ENCODE measurements at regions not wholly inside any gene's neighbourhood (a gene's known extent, or its start where the extent isn't known, plus 50 kb on each side); places are given as distances from the start of the nearest gene placed in this dataset.
"Not testable (repeated sequence)": the region's sequence is repeated elsewhere in the genome, so short reads cannot be mapped to it uniquely, and the experiment has no call there.

DNA sequence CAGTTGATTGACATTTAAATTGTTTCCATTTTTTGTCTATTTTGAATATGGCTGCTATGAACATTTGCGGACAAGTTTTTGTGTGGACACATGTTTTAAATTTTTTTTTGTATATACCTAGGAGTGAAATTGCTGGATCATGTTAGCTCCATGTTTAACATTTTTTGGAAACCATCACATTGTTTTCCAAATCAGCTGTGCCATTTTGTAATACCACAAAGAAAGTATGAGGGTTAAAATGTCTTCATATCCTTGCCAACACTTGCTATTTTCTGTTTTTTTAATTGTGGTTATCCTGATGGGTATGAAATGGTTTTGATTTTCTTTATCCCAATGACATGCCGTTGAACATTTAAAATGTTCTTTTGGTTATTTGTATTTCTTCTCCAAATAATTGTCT lies 52.1 kb downstream of the CARTPT start:
- H3K27ac Mint-ChIP-seq = no peak overlapping the region
- peaks cover 11% of the 10 kb centered on the region for H3K4me1 Mint-ChIP-seq
- no peaks in the 10 kb centered on the region for H3K9me3 ChIP-seq (ENCODE audit: control insufficient read depth, low read length, poor library complexity, severe bottlenecking)
- H3K36me3 Mint-ChIP-seq (ENCODE audit: low read depth) = no peaks in the 10 kb centered on the region
- DNase-seq (no peak), ATAC-seq (no peak)
- H3K4me3 Mint-ChIP-seq = no peak overlapping the region
- peaks cover 10% of the 10 kb centered on the region for H3K27me3 Mint-ChIP-seq

DNA sequence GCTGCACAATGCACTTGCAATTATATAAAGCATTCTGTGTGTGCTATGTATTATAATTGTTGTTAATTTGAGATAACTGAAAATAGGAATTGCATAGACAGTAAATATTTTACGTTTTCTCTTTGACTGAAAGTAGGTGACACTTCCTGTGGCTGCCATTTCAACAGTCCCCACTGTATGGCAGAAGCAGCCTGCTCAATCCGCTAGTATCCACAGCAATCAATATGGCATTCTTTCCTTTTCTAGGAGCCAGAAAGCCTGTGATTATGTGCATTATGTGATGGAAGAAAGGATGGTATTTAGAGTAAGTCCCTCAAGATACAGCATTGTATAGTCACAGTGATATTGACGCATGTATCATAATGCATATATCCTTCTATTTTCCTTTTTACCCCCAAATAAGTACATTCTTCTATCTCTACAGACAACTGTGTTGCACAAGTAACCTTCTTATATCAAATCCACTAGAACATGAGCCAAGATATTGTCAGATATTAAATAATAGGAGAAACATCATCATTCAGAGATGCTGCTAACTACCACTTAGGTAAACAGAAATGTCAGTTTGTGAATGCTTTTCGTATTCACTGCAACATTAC lies 59.7 kb downstream of the CARTPT start:
- DNase-seq (no peak), ATAC-seq (no peak)
- Mint-ChIP-seq H3K4me3 (no peak overlapping the region), H3K36me3 (ENCODE audit: low read depth) (peaks cover 4% of the 10 kb centered on the region), H3K27ac (no peak overlapping the region), H3K27me3 (peaks cover 10% of the 10 kb centered on the region), H3K4me1 (peaks cover 13% of the 10 kb centered on the region)
- H3K9me3 ChIP-seq (ENCODE audit: control insufficient read depth, low read length, poor library complexity, severe bottlenecking) = no peaks in the 10 kb centered on the region

DNA sequence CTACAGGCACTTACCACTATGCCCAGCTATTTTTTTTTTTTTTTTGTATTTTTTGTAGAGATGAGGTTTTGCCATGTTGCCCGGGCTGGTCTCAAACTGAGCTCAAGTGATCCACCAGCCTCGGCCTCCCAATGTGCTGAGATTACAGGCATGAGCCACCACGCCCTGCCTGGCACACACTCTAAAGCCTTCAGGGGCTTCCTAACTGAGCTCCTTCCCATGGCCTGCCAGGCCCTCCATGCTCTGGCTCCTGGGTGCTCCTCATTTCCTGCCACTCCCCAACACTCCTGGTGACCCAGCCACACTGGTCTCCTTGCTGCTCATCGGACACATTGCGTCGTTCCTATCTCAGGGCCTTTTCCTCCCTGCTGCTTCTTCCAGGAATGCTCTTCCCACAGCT lies 61.5 kb downstream of the CARTPT start:
- Mint-ChIP-seq H3K27ac (no peak overlapping the region), H3K4me1 (peaks cover 17% of the 10 kb centered on the region), H3K4me3 (no peak overlapping the region), H3K36me3 (ENCODE audit: low read depth) (peaks cover 6% of the 10 kb centered on the region), H3K27me3 (peaks cover 10% of the 10 kb centered on the region)
- no peaks in the 10 kb centered on the region for H3K9me3 ChIP-seq (ENCODE audit: control insufficient read depth, low read length, poor library complexity, severe bottlenecking)
- no peak for ATAC-seq
- DNase-seq = no peak

DNA sequence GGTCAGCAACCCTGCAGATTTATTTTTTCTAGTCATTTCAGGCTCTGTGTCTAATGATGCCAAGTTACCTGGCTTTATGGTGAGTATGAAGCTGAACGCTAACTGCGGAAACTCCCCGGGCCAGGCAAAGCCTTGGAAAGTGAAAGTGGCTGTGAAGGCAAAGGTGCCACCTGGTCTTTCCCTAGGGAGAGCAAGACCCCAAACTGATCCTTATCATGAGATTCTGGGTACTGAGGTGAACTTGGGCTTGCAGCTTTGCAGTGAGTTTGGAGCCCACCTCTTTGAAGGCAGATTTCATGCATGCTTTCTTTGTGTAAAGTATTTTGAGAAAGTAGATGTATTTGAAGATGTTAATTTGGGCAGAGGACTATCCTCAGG lies 63.3 kb downstream of the CARTPT start:
- Mint-ChIP-seq H3K36me3 (ENCODE audit: low read depth) (peaks cover 6% of the 10 kb centered on the region), H3K4me3 (peak overlapping the region; percentile 62), H3K4me1 (peaks cover 17% of the 10 kb centered on the region), H3K27ac (no peak overlapping the region), H3K27me3 (peaks cover 15% of the 10 kb centered on the region)
- no peaks in the 10 kb centered on the region for H3K9me3 ChIP-seq (ENCODE audit: control insufficient read depth, low read length, poor library complexity, severe bottlenecking)
- ATAC-seq (peak; percentile 18), DNase-seq (no peak)

DNA sequence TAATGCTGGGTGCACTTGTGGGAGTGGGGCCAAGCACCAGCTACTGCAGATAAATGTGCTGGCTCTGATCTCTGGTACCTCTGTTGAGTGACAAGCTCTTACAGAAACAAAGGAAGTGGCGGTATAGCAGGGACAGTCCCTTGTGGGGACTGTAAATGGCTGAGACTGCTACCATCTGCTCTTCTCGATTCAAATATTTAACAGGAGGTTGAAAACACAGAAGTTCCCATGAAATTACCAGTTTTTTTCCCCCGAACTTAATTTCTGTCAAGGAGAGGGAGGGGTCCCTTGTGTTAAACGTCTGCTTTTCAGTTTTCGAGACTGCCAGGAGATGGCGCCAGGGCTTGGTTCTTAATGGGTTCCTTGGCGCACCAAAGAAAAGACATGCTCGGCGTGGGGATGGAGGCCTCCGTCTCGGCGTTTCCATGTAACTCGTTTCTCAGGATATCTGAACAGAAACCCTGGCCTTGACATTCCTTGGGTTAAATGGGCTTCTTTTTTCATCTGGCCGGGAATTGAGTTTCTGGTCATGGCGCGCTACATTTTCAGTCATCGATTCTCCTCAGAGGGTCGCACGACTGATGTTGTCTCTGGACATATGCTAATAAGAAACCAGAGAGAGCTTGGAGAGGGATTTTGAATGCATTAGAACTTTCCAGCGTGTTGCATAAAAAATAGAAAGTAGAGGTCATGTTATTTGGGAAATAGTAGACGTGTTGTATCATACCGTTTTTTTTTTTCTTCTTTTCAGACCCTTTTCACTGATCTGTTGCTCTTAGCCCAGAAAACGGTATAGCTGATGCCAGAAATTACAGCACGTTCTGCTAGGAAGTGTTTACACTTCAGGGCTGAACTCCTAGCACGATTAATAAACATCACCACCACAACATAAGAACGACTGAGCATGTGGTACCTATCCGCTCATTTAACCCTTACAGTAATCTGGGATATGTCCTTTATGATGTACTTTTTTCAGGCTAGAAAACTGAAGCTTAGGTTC lies 64.0 kb downstream of the CARTPT start:
- H3K9me3 ChIP-seq (ENCODE audit: control insufficient read depth, low read length, poor library complexity, severe bottlenecking) = no peaks in the 10 kb centered on the region
- no peak overlapping the region for H3K27ac Mint-ChIP-seq
- peaks cover 17% of the 10 kb centered on the region for H3K4me1 Mint-ChIP-seq
- peaks cover 20% of the 10 kb centered on the region for H3K27me3 Mint-ChIP-seq
- peaks cover 6% of the 10 kb centered on the region for H3K36me3 Mint-ChIP-seq (ENCODE audit: low read depth)
- H3K4me3 Mint-ChIP-seq = peak overlapping the region; percentile 62
- peak; percentile 92 for ATAC-seq
- DNase-seq = no peak

DNA sequence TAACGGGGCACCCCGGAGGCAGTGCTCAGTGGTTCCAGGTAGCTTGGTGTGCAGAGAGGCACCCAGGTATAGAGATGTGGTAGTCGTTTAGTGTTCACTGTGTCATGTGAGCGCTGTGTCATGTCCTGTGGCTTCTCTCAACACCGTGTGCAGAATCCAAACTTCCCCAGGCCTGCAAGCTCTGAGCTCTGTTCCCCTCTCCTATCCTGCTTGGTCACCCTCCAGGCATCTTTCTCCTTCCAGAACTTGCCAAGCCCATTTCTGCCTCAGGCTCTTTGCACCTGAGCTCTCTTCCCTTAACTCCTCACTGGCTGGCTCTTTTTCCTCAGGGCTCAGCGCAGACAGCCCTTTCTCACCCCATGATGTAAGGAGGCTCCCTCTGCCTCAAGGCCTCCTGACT lies 64.8 kb downstream of the CARTPT start:
- no peak for ATAC-seq
- Mint-ChIP-seq H3K4me1 (peaks cover 17% of the 10 kb centered on the region), H3K36me3 (ENCODE audit: low read depth) (peaks cover 6% of the 10 kb centered on the region), H3K27ac (no peak overlapping the region), H3K4me3 (peak overlapping the region; percentile 80), H3K27me3 (peaks cover 23% of the 10 kb centered on the region)
- DNase-seq = no peak
- no peaks in the 10 kb centered on the region for H3K9me3 ChIP-seq (ENCODE audit: control insufficient read depth, low read length, poor library complexity, severe bottlenecking)

DNA sequence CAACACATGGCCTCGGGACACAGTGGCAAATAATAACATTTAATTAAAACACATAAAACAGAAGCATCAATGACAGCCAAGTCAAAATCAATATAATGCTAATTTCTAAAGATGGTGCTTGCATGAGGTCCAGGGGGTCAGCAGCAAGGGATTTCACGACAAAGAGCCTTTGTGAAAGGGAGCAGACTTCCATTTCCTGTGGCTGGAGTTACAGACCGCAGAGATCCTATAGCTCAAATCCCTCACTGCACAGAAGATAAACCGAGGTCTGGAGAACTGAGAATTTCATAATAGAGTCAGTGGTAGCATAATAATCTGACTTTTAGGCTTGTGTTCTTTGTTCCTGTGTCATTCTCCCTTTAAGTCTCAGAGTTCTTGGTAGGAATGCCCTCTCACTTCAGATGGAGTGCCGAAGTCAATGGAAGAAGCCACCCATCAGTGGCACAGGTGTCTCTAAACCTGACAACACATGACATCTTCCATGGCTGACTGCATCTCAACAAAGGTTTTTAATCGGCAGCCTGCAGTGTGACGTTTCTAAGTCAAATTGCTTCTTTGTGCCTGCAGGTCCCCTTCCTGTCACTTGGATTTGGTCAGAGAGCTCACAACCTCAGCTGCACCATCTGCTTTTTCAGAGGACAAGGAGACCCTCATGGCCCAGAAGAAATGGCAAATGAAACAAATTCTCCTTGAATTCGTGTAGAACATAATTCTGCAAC lies 67.4 kb downstream of the CARTPT start:
- DNase-seq = no peak
- H3K36me3 Mint-ChIP-seq (ENCODE audit: low read depth) = peaks cover 2% of the 10 kb centered on the region
- no peak overlapping the region for H3K27ac Mint-ChIP-seq
- H3K9me3 ChIP-seq (ENCODE audit: control insufficient read depth, low read length, poor library complexity, severe bottlenecking) = no peaks in the 10 kb centered on the region
- no peak for ATAC-seq
- H3K4me3 Mint-ChIP-seq = no peak overlapping the region
- peaks cover 16% of the 10 kb centered on the region for H3K4me1 Mint-ChIP-seq
- H3K27me3 Mint-ChIP-seq = peaks cover 15% of the 10 kb centered on the region

DNA sequence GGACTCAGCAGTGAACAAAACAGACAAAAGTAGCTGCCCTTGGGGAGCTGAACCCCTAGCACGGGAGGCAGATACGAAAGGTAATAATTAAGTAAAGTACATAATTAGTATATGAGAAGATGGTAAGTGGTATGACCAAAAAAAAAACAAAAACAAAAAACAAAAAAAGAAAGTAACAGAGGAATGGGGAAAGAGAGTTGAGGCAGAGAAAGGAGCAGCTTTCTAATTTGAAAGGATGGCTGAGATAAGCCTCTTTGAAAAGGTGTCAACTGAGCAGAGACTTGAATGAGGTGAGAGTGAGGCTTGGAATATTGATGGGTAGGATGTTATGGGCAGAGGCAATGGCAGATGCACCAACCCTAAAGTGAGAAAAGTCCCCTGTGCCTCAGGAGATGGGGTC lies 69.7 kb downstream of the CARTPT start:
- peaks cover 4% of the 10 kb centered on the region for H3K4me1 Mint-ChIP-seq
- H3K9me3 ChIP-seq (ENCODE audit: control insufficient read depth, low read length, poor library complexity, severe bottlenecking) = no peaks in the 10 kb centered on the region
- no peak overlapping the region for H3K27ac Mint-ChIP-seq
- H3K27me3 Mint-ChIP-seq = peaks cover 15% of the 10 kb centered on the region
- H3K4me3 Mint-ChIP-seq = no peak overlapping the region
- ATAC-seq (no peak), DNase-seq (no peak)
- H3K36me3 Mint-ChIP-seq (ENCODE audit: low read depth) = peaks cover 2% of the 10 kb centered on the region

DNA sequence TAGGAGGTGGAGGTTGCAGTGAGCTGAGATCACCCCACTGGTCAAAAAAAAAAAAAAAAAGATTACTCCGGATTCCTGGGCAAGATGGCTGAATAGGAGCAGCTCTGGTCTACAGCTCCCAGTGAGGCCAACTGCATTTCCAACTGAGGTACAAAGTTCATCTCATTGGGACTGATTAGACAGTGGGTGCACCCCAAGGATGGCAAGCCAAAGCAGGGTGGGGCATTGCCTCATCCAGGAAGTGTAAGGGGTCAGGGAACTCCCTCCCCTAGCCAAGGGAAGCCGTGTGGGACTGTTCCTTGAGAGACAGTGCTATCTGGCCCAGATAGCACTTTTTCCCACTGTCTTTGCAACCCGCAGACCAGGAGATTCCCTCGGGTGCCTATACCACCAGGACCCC lies 70.7 kb downstream of the CARTPT start:
- Mint-ChIP-seq H3K27me3 (peaks cover 15% of the 10 kb centered on the region), H3K36me3 (ENCODE audit: low read depth) (no peaks in the 10 kb centered on the region), H3K4me1 (no peaks in the 10 kb centered on the region), H3K27ac (no peak overlapping the region), H3K4me3 (no peak overlapping the region)
- no peak for ATAC-seq
- DNase-seq = no peak
- no peaks in the 10 kb centered on the region for H3K9me3 ChIP-seq (ENCODE audit: control insufficient read depth, low read length, poor library complexity, severe bottlenecking)

DNA sequence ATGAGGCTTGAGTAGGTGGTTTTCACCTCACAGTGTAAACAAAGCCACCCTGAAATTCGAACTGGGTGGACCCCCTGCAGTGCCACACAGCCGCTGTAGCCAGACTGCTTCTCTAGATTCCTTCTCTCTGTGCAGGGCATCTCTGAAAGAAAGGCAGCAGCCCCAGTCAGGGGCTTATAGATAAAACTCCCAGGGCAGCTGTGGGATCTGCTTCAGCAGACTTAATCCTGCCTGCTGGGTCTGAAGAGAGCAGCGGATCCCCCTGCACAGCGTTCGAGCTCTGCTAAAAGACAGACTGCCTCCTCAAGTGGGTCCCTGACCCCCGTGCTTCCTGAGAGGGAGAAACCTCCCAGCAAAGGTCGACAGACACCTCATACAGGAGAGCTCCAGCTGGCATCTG lies 71.4 kb downstream of the CARTPT start:
- H3K36me3 Mint-ChIP-seq (ENCODE audit: low read depth) = no peaks in the 10 kb centered on the region
- no peak for DNase-seq
- H3K4me1 Mint-ChIP-seq = no peaks in the 10 kb centered on the region
- H3K27ac Mint-ChIP-seq = no peak overlapping the region
- ATAC-seq = no peak
- H3K4me3 Mint-ChIP-seq = no peak overlapping the region
- peaks cover 15% of the 10 kb centered on the region for H3K27me3 Mint-ChIP-seq
- H3K9me3 ChIP-seq (ENCODE audit: control insufficient read depth, low read length, poor library complexity, severe bottlenecking) = no peaks in the 10 kb centered on the region

DNA sequence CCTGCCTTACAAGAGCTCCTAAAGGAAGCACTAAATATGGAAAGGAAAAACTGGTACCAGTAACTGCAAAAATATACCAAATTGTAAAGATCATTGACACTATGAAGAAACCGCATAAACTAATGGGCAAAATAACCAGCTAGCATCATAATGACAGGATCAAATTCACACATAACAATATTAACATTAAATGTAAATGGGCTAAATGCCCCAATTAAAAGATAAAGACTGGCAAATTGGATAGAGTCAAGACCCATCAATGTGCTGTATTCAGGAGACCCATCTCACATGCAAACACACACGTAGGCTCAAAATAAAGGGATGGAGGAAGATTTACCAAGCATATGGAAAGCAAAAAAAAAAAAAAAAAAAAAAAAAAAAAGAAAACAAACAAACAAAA lies 73.0 kb downstream of the CARTPT start:
- H3K27me3 Mint-ChIP-seq = peaks cover 14% of the 10 kb centered on the region
- H3K27ac Mint-ChIP-seq; H3K4me3 Mint-ChIP-seq; H3K36me3 Mint-ChIP-seq (ENCODE audit: low read depth); H3K9me3 ChIP-seq (ENCODE audit: control insufficient read depth, low read length, poor library complexity, severe bottlenecking); H3K4me1 Mint-ChIP-seq; ATAC-seq; DNase-seq: not testable (repeated sequence)

DNA sequence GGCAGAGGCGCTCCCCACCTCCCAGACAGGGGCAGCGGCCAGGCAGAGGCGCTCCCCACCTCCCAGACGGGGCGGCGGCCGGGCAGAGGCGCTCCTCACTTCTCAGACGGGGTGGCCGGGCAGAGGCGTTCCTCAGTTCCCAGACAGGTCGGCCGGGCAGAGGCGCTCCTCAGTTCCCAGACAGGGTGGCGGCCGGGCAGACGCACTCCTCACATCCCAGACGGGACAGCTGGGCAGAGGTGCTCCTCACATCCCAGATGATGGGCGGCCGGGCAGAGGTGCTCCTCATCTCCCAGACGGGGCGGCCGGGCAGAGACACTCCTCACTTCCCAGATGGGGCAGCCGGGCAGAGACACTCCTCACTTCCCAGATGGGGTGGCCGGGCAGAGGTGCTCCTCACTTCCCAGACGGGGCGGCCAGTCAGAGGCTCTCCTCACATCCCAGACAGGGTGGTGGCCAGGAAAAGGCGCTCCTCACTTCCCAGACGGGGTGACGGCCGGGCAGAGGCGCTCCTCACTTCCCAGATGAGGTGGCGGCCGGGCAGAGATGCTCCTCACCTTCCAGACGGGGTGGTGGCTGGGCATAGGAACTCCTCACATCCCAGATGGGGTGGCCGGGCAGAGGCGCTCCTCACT lies 75.1 kb downstream of the CARTPT start:
- Mint-ChIP-seq H3K4me3 (no peak overlapping the region), H3K36me3 (ENCODE audit: low read depth) (no peaks in the 10 kb centered on the region)
- ATAC-seq = no peak

DNA sequence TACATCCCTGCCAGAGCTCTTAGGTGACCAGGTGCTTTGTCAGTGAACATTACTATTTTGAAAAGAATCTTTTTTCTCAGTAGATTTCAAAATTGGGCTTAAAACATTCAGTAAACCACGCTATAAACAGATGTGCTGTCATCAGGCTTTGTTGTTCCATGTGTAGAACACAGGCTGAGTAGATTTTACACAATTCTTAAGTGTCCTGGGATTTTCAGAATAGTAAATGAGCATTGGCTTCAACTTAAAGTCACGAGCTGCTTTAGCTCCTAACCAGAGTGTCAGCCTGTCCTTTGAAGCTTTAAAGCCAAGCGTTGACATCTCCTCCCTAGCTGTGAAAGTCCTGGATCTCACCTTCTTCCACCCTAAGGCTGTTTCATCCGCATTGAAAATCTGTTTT lies 83.6 kb downstream of the CARTPT start:
- H3K36me3 Mint-ChIP-seq (ENCODE audit: low read depth) = no peaks in the 10 kb centered on the region
- no peak overlapping the region for H3K4me3 Mint-ChIP-seq
- ATAC-seq (no peak), DNase-seq (no peak)
- H3K9me3 ChIP-seq (ENCODE audit: control insufficient read depth, low read length, poor library complexity, severe bottlenecking) = no peaks in the 10 kb centered on the region
- no peaks in the 10 kb centered on the region for H3K4me1 Mint-ChIP-seq
- H3K27ac Mint-ChIP-seq = no peak overlapping the region
- peaks cover 39% of the 10 kb centered on the region for H3K27me3 Mint-ChIP-seq

More for the DNA sequence above, 75.1 kb downstream of the CARTPT start:
- DNase-seq = no peak
- Mint-ChIP-seq H3K4me1 (no peaks in the 10 kb centered on the region), H3K27ac (no peak overlapping the region), H3K27me3 (no peaks in the 10 kb centered on the region)
- no peaks in the 10 kb centered on the region for H3K9me3 ChIP-seq (ENCODE audit: control insufficient read depth, low read length, poor library complexity, severe bottlenecking)
